HUES48 (cell line): ENCODE measurements at regions not wholly inside any gene's neighbourhood (a gene's known extent, or its start where the extent isn't known, plus 50 kb on each side); places are given as distances from the start of the nearest gene placed in this dataset.

ENCODE experiments used
- H3K27ac ChIP-seq: one replicate; pipeline ENCODE4 v1.7.0; 2013; ENCODE audit warnings: low read depth, low read length, inconsistent platforms
- H3K27me3 ChIP-seq: 2 replicates; pipeline ENCODE4 v1.6.1; 2013; ENCODE audit warnings: mild to moderate bottlenecking, low read length; ENCODE audit not compliant: control insufficient read depth, insufficient read depth
- H3K36me3 ChIP-seq: 2 replicates; pipeline ENCODE4 v1.6.1; 2013; ENCODE audit warnings: low read length; ENCODE audit not compliant: control insufficient read depth, insufficient read depth
- H3K4me1 ChIP-seq: 2 replicates; pipeline ENCODE4 v1.6.1; 2013; ENCODE audit warnings: mild to moderate bottlenecking, low read length; ENCODE audit not compliant: control insufficient read depth, insufficient read depth
- H3K4me3 ChIP-seq: 2 replicates; pipeline ENCODE4 v1.5.1; 2013; ENCODE audit warnings: mild to moderate bottlenecking, low read depth, low read length
- H3K9ac ChIP-seq: 2 replicates; pipeline ENCODE4 v1.6.1; 2013; ENCODE audit warnings: mild to moderate bottlenecking, low read depth, low read length, moderate library complexity
- H3K9me3 ChIP-seq: 2 replicates; pipeline ENCODE4 v1.6.1; 2013; ENCODE audit warnings: low read length; ENCODE audit not compliant: control insufficient read depth, insufficient read depth

DNA sequence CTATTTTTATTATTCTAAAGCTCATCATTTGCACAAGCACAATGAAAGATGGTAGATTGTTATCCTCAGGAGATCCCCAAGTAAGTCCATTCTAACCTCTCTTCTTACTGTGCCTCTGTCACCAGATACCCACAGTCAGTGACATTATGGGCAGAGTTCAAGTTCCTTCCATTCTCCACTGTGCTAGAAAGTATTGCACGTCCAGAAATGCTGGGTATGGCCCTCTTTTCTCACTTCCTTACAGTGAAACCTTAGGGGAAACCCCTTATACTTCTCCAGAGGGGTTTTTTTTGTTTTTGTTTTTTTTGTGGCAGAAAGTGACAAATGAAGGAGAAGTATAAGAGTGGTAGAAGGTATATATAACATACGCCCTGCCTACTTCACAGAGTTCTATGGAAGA is 102.9 kb downstream of the DIO2 start:
- H3K27me3 ChIP-seq = no peaks in the 10 kb centered on the region

DNA sequence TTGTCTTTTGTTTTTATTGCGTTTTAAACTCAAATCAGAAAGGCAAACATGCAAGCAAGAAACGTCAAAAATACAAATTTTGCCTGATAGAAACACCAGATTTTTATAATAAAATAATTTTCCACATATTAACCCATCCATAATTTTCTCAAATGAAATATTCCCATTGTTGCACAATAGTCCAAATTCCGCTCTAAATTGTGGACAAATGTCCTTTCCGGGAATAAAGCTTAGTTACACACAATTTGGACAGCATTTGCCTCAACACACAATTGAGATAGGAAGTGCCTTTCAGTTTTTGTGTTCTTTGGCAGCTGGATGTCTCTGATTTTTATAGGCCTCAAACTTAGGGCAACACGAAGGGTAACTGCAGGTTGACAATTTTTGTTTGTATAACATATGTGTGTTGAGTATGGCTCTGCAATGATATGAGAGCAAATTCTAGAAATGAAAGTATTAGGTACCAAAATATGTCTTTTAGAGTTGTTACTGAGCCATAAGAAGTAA is 105.8 kb downstream of the DIO2 start:
- Histone ChIP-seq H3K9ac (no peak overlapping the region), H3K4me1 (0 out of 2 replicates have a peak, but pooled peaks cover 3% of the 10 kb centered on the region), H3K27me3 (no peaks in the 10 kb centered on the region), H3K4me3 (no peak overlapping the region), H3K36me3 (no peaks in the 10 kb centered on the region), H3K27ac (no peak overlapping the region), H3K9me3 (no peaks in the 10 kb centered on the region)

More for the DNA sequence above, 102.9 kb downstream of the DIO2 start:
- no peak overlapping the region for H3K27ac ChIP-seq
- H3K36me3 ChIP-seq = no peaks in the 10 kb centered on the region
- H3K4me1 ChIP-seq = 0 out of 2 replicates have a peak, but pooled peaks cover 6% of the 10 kb centered on the region
- H3K9me3 ChIP-seq = no peaks in the 10 kb centered on the region
- no peak overlapping the region for H3K9ac ChIP-seq
- no peak overlapping the region for H3K4me3 ChIP-seq

DNA sequence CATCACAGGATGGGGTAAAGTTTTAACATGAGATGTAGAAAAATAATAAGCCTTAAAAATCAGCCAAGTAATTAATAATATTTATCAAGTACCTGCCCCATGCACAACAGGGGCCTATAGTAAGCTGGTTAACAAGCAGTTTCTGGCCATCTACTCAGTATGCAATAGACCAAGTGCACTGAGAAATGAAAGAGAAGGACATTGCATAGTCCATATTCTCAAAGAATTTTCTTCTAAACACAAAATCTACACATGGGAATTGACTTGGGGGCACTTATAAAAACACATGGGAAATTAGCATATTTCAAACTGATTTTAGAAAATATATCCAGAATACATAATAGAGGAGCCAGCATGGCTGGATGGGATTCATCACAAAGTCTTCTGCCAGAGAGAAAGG is 109.5 kb downstream of the DIO2 start:
- Histone ChIP-seq H3K9me3 (no peaks in the 10 kb centered on the region), H3K9ac (no peak overlapping the region), H3K27ac (no peak overlapping the region), H3K27me3 (no peaks in the 10 kb centered on the region), H3K36me3 (no peaks in the 10 kb centered on the region), H3K4me1 (no peaks in the 10 kb centered on the region), H3K4me3 (no peak overlapping the region)

DNA sequence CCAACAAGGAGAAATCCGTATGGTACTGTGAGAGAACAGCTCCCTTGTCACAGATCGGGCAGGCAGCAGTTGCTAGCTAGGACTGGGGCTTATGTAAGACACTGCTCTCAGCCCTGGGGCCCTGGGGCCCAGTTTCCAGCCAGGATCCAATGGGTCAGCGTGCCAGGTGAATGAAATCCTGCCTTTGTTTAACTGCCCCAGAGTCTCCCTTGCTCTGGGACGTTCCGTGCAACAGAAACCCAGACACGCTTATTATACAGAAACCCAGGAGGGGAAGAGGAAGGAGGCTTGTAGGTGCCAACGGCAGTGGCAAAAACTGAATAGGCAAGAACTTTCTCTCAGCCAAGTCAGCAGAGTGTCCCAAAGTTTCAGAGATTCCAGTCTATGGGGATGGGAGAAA is 110.6 kb downstream of the DIO2 start:
- no peaks in the 10 kb centered on the region for H3K4me1 ChIP-seq
- no peaks in the 10 kb centered on the region for H3K36me3 ChIP-seq
- no peak overlapping the region for H3K4me3 ChIP-seq
- H3K9me3 ChIP-seq = no peaks in the 10 kb centered on the region
- no peak overlapping the region for H3K9ac ChIP-seq
- no peak overlapping the region for H3K27ac ChIP-seq
- no peaks in the 10 kb centered on the region for H3K27me3 ChIP-seq

DNA sequence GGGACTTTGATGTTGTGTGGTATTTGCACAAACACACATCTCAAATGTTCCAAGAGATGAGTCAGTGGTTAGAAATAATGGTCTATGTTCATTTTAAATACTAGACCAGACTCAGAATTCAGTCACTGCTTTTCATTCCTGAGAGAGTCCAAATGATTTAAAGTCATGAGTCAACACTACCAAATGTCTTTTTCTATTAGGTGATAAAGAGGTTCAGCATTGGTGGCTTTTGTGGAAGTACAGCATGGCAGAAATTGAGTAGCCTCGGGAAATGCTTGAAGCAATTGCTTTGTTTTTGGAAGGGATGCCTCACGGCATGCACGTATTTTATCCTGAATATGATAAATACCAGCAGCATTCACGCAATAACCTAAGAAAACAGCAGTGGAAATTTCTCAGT is 115.7 kb downstream of the DIO2 start:
- H3K27ac ChIP-seq = no peak overlapping the region
- no peak overlapping the region for H3K4me3 ChIP-seq
- no peak overlapping the region for H3K9ac ChIP-seq

DNA sequence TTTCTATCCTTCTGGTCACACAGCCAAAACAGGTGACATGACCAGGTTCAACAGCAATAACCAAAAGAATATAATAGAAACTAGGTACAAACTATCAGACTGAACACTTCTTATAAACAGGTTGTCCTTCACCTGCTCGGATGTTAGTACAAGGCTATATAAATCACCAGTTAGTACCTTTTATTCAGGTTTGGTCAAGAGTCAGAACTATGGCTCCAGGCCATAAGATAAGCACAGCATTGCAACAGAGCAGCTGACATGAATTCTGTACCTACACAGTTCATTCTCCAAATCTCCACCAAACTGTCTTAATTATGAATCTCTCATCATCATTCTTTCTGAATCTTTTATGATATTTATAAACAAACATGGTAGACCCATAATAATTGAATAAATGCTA is 123.9 kb downstream of the DIO2 start:
- Histone ChIP-seq H3K27me3 (no peaks in the 10 kb centered on the region), H3K36me3 (no peaks in the 10 kb centered on the region), H3K4me1 (no peaks in the 10 kb centered on the region), H3K9ac (no peak overlapping the region), H3K9me3 (peaks cover 11% of the 10 kb centered on the region), H3K4me3 (no peak overlapping the region), H3K27ac (no peak overlapping the region)

More for the DNA sequence above, 115.7 kb downstream of the DIO2 start:
- Histone ChIP-seq H3K36me3 (no peaks in the 10 kb centered on the region), H3K4me1 (no peaks in the 10 kb centered on the region), H3K27me3 (no peaks in the 10 kb centered on the region), H3K9me3 (no peaks in the 10 kb centered on the region)

DNA sequence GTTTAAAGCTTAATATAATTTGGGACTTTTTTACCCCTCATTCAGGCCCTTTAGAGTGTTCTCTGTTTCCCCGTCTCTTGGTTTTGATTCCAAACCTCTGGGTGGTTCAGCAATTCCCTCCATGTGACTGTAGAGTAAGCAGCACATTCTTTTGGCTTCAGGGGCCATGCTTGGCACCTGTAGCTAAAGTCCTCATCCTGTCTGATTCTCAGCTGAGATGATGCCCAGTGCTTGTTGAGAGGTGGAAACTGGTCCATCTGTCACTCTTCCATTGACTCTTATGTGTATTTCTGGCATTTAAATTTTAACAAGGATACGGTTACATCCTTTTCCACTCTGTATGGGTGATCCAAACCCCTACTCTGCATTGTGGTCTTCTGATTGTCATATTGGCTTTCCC is 127.1 kb downstream of the DIO2 start:
- H3K36me3 ChIP-seq = no peaks in the 10 kb centered on the region
- H3K27me3 ChIP-seq = no peaks in the 10 kb centered on the region
- H3K4me3 ChIP-seq = no peak overlapping the region
- H3K4me1 ChIP-seq = no peaks in the 10 kb centered on the region
- peaks cover 11% of the 10 kb centered on the region for H3K9me3 ChIP-seq
- no peak overlapping the region for H3K9ac ChIP-seq
- H3K27ac ChIP-seq = no peak overlapping the region

DNA sequence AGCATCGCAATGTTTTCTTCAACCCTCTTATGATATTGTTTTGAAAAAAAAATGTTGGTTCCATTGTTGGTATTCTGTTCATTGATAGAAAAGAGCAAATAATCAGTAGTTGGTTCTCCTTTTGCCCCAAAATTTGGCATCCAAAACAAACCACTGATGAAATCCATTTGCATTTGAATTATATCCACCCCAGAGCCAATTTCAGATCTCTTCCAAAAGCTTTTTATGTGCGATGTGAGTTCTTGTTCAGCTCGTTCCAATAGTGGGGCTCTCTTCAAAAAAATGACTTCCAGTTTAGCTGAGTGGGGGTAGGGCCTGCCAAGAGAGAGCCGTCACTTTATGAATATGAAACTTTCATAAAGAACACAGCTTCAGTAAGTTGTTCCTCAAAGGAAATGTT is 130.7 kb downstream of the DIO2 start:
- no peaks in the 10 kb centered on the region for H3K9me3 ChIP-seq
- H3K4me3 ChIP-seq = no peak overlapping the region
- H3K27ac ChIP-seq = no peak overlapping the region
- no peaks in the 10 kb centered on the region for H3K36me3 ChIP-seq
- H3K4me1 ChIP-seq = no peaks in the 10 kb centered on the region
- H3K27me3 ChIP-seq = no peaks in the 10 kb centered on the region
- no peak overlapping the region for H3K9ac ChIP-seq

DNA sequence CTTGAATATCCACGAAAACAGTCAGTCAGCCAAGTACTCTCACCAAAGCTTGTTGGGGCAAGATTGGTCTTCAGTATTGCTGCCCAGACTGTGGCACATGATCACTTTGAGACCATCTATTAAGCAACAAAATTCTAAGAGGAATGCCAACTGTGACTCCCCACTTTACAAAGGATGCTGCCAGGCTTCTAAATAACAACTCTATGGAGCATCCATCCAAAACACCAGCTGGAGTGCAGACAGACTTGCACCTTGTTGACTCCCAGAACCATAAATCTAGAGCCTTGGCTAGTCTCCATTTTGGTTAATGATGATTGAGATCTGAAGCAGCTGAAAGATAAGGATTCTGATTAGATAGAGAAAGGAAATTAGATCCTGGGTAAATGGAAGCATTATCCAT is 132.8 kb downstream of the DIO2 start:
- no peaks in the 10 kb centered on the region for H3K4me1 ChIP-seq
- H3K4me3 ChIP-seq = no peak overlapping the region
- no peaks in the 10 kb centered on the region for H3K27me3 ChIP-seq
- no peak overlapping the region for H3K27ac ChIP-seq
- no peaks in the 10 kb centered on the region for H3K36me3 ChIP-seq
- no peaks in the 10 kb centered on the region for H3K9me3 ChIP-seq
- H3K9ac ChIP-seq = no peak overlapping the region

DNA sequence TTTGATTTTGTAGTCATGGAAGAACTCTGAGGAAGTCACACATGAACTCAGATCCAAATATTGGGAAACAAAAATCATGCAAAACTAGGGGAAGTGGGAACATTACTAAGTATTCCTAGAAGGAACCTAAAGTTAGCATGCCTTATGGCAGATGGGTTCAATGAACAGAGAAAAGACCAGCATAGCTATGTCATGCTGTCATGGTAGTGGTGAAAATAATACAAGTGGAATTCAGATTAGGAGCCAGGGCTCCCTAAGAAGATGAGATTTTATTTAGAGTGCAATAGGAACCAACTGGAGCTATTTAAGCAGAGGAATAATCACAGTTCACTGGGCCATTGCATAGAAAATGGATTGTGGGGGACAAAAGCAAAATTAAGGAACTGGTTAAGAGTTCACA is 134.0 kb downstream of the DIO2 start:
- H3K36me3 ChIP-seq = no peaks in the 10 kb centered on the region
- H3K9ac ChIP-seq = no peak overlapping the region
- no peak overlapping the region for H3K4me3 ChIP-seq
- H3K27ac ChIP-seq = no peak overlapping the region
- no peaks in the 10 kb centered on the region for H3K27me3 ChIP-seq
- 0 out of 2 replicates have a peak, but pooled peaks cover 3% of the 10 kb centered on the region for H3K9me3 ChIP-seq
- no peaks in the 10 kb centered on the region for H3K4me1 ChIP-seq

DNA sequence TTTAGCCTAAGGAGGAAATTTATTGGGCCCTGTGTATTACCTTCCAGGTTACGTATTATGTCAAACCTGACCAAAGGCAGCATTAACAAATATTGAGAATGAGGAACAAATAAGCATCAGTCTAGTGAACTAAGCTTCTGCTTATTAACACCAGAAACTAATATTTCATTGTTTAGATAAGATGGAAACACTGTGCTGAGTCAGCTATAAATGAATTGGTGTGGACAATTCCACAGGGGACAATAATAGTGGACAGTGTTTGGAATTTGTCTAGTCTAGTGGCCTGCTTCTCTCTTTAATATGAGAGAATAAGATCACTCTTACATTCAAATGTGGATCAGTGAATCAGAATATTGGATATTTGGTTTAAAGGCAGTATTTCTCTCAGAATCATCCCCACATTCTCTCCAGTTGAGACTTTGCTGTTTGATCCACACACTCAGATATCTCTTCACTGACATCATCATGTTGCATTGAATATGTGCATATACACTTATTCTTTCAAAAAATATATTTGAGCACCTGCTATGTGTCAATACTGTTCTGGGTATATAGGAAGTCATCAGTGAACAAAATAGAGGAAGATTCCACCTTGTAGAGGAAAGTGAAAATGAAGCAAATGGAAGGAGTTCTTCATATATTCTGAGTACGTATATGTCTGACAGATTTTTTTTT is 136.3 kb downstream of the DIO2 start:
- H3K27me3 ChIP-seq = no peaks in the 10 kb centered on the region
- H3K4me3 ChIP-seq = no peak overlapping the region
- no peak overlapping the region for H3K9ac ChIP-seq
- H3K36me3 ChIP-seq = no peaks in the 10 kb centered on the region
- 0 out of 2 replicates have a peak, but pooled peaks cover 6% of the 10 kb centered on the region for H3K9me3 ChIP-seq
- H3K27ac ChIP-seq = no peak overlapping the region
- H3K4me1 ChIP-seq = no peaks in the 10 kb centered on the region
